Neural progenitor cell (in vitro differentiated cells): ENCODE measurements at regions not wholly inside any gene's neighbourhood (a gene's known extent, or its start where the extent isn't known, plus 50 kb on each side); places are given as distances from the start of the nearest gene placed in this dataset.

Experiments used
- DNase-seq: peaks from one replicate; pipeline ENCODE4 v3.0.0-alpha.2; 2016; ENCODE audit warnings: low spot score
- H2AFZ ChIP-seq: fragments of 200-600 bp; sonication (generic); replicated peaks from 2 replicates; pipeline ENCODE4 v1.6.1; 2016; ENCODE audit warnings: antibody characterized with exemption
- H3F3A ChIP-seq: fragments of 200-600 bp; sonication (generic); 2 replicates; pipeline ENCODE4 v1.6.1; 2016; ENCODE audit warnings: antibody characterized with exemption, low read depth
- H3K27ac ChIP-seq: fragments of 200-600 bp; sonication (generic); 2 replicates; pipeline ENCODE4 v1.5.1; 2016; ENCODE audit warnings: mild to moderate bottlenecking
- H3K27me3 ChIP-seq: fragments of 200-600 bp; sonication (generic); 2 replicates; pipeline ENCODE4 v1.6.1; 2016; ENCODE audit warnings: mild to moderate bottlenecking, moderate library complexity
- H3K36me3 ChIP-seq: fragments of 200-600 bp; sonication (generic); 2 replicates; pipeline ENCODE4 v1.5.1; 2016
- H3K4me1 ChIP-seq: fragments of 200-600 bp; sonication (generic); 2 replicates; pipeline ENCODE4 v1.6.1; 2016; ENCODE audit warnings: mixed run types
- H3K4me2 ChIP-seq: fragments of 200-600 bp; sonication (generic); 2 replicates; pipeline ENCODE4 v1.6.1; 2016
- H3K4me3 ChIP-seq: fragments of 200-600 bp; sonication (generic); 2 replicates; pipeline ENCODE4 v1.5.1; 2016
- H3K79me2 ChIP-seq: fragments of 200-600 bp; sonication (generic); 2 replicates; pipeline ENCODE4 v1.6.1; 2016; ENCODE audit warnings: low read depth
- H3K9ac ChIP-seq: fragments of 200-600 bp; sonication (generic); 2 replicates; pipeline ENCODE4 v1.6.1; 2016
- H3K9me3 ChIP-seq: fragments of 200-600 bp; sonication (generic); 2 replicates; pipeline ENCODE4 v1.5.1; 2016; ENCODE audit warnings: low read depth
- H4K20me1 ChIP-seq: fragments of 200-600 bp; sonication (generic); 2 replicates; pipeline ENCODE4 v1.6.1; 2016; ENCODE audit warnings: low read depth
- H3K27ac Mint-ChIP-seq: 3 replicates; pipeline ENCODE4 v1.8.0; 2021; ENCODE audit warnings: mixed read lengths
- H3K27me3 Mint-ChIP-seq: 2 replicates; pipeline ENCODE4 v1.8.0; 2022; ENCODE audit warnings: low read depth, mild to moderate bottlenecking, inconsistent platforms, moderate library complexity, mixed read lengths; ENCODE audit not compliant: insufficient read depth
- H3K36me3 Mint-ChIP-seq: 3 replicates; pipeline ENCODE4 v1.8.0; 2021; ENCODE audit warnings: mixed read lengths
- H3K4me1 Mint-ChIP-seq: 3 replicates; pipeline ENCODE4 v1.8.0; 2021; ENCODE audit warnings: mixed read lengths
- H3K4me3 Mint-ChIP-seq: 3 replicates; pipeline ENCODE4 v1.8.0; 2021; ENCODE audit warnings: mild to moderate bottlenecking, moderate library complexity, mixed read lengths
- H3K9me3 Mint-ChIP-seq: 3 replicates; pipeline ENCODE4 v1.8.0; 2020; ENCODE audit warnings: mixed read lengths
- EZH2 ChIP-seq: fragments of 200-600 bp; sonication (generic); IDR thresholded peaks from 2 replicates; pipeline ENCODE4 v1.6.1; 2017; ENCODE audit warnings: antibody characterized with exemption, mild to moderate bottlenecking, moderate library complexity
- EZH2phosphoT487 ChIP-seq: fragments of 200-600 bp; sonication (generic); IDR thresholded peaks from 2 replicates; pipeline ENCODE4 v1.6.1; 2017; ENCODE audit warnings: antibody characterized with exemption
- TF ChIP-seq, protein P1 (sequence below): fragments of 200-600 bp; sonication (generic); IDR thresholded peaks from 2 replicates; pipeline ENCODE4 v1.5.1; 2017; ENCODE audit warnings: antibody characterized with exemption, mild to moderate bottlenecking

DNA sequence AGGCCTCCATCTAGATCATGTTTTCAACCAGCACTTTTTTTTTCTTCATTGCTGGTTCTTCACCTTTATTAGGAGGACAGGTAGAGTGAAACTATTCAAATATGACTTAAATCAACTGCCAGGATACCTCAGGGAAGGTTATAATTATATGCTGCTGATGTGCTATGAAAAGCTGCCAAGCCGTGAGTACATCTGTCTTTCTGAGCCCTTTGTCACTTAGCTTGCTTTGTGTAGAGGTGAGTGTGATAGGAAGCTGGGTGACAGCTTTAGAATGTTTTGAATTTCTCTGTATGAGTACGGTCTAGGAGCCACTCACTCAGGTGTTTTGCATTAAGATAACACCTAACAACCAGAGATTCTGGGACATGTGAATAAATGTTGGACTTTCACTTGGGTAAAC, 365.2 kb downstream of the OTUD1 start:
- H3K9ac ChIP-seq: no peak overlapping the region
- H3K4me3 ChIP-seq: no peak overlapping the region
- Mint-ChIP-seq H3K27me3 (peaks cover 3% of the 10 kb centered on the region), H3K27ac (no peak overlapping the region), H3K4me3 (no peak overlapping the region), H3K4me1 (no peaks in the 10 kb centered on the region), H3K36me3 (no peaks in the 10 kb centered on the region), H3K9me3 (no peaks in the 10 kb centered on the region)
- no peak for DNase-seq
- no peaks in the 10 kb centered on the region for H3K79me2 ChIP-seq
- no peaks in the 10 kb centered on the region for H4K20me1 ChIP-seq
- H3K4me1 ChIP-seq: no peaks in the 10 kb centered on the region
- no peak overlapping the region for H3K4me2 ChIP-seq
- no peak overlapping the region for H2AFZ ChIP-seq
- H3F3A ChIP-seq: no peaks in the 10 kb centered on the region
- TF ChIP-seq EZH2: no peak
- TF ChIP-seq, protein P1, sequence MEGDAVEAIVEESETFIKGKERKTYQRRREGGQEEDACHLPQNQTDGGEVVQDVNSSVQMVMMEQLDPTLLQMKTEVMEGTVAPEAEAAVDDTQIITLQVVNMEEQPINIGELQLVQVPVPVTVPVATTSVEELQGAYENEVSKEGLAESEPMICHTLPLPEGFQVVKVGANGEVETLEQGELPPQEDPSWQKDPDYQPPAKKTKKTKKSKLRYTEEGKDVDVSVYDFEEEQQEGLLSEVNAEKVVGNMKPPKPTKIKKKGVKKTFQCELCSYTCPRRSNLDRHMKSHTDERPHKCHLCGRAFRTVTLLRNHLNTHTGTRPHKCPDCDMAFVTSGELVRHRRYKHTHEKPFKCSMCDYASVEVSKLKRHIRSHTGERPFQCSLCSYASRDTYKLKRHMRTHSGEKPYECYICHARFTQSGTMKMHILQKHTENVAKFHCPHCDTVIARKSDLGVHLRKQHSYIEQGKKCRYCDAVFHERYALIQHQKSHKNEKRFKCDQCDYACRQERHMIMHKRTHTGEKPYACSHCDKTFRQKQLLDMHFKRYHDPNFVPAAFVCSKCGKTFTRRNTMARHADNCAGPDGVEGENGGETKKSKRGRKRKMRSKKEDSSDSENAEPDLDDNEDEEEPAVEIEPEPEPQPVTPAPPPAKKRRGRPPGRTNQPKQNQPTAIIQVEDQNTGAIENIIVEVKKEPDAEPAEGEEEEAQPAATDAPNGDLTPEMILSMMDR: no peak
- no peak for TF ChIP-seq EZH2phosphoT487
- no peaks in the 10 kb centered on the region for H3K27me3 ChIP-seq
- H3K36me3 ChIP-seq: no peaks in the 10 kb centered on the region
- H3K27ac ChIP-seq: no peak overlapping the region
- no peaks in the 10 kb centered on the region for H3K9me3 ChIP-seq

DNA sequence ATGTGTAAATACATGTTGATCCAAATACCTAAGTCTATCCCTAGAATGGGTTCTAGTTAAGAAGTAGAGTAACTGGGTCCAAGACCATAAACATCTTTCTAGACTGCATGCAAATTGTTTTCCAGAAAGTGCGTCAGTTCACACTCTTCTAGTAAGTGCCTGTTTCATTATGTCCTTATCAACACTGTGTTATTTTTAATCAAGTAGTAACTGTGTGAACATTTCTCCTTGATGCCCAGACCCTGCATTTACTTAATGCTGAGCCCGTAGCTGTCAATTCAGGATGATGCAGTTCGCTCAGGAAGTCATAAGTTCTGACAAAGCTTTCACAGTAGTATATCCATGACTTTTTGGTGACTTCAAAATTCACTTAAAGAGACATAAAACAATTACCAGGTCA, 374.8 kb downstream of the OTUD1 start:
- H3K4me1 ChIP-seq: peaks cover 5% of the 10 kb centered on the region
- H3F3A ChIP-seq: no peaks in the 10 kb centered on the region
- Mint-ChIP-seq H3K27me3 (no peaks in the 10 kb centered on the region), H3K9me3 (no peaks in the 10 kb centered on the region), H3K4me1 (peaks cover 7% of the 10 kb centered on the region), H3K4me3 (no peak overlapping the region), H3K27ac (no peak overlapping the region), H3K36me3 (no peaks in the 10 kb centered on the region)
- no peaks in the 10 kb centered on the region for H4K20me1 ChIP-seq
- H3K9ac ChIP-seq: no peak overlapping the region
- no peaks in the 10 kb centered on the region for H3K9me3 ChIP-seq
- no peak overlapping the region for H3K4me2 ChIP-seq
- TF ChIP-seq EZH2phosphoT487 (no peak), EZH2 (no peak)
- TF ChIP-seq, protein P1: no peak
- no peak overlapping the region for H3K4me3 ChIP-seq
- H3K27me3 ChIP-seq: no peaks in the 10 kb centered on the region
- H2AFZ ChIP-seq: no peak overlapping the region
- DNase-seq: no peak
- no peaks in the 10 kb centered on the region for H3K36me3 ChIP-seq
- no peaks in the 10 kb centered on the region for H3K79me2 ChIP-seq
- no peak overlapping the region for H3K27ac ChIP-seq

DNA sequence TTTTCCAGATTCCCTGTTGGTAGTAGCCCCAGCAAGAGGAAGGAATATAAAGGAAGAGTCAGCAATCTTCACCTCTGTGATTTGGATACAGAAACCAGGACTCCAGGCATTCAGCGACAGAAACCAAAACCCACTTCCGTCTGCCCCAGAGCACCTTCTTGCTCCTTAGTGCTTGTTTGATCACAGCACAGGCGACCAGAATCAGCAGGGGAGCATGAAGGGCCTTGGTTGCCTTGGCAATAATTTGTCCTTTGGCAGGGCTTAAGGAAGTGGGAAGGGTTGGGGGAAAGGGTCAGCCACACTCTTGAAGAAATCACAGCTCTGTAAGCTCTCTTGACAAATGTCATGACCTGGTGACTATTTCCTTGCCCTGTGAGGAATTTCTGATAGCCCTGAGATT, 379.6 kb downstream of the OTUD1 start:
- H3K4me2 ChIP-seq: peak overlapping the region; percentile 42
- H3K9me3 ChIP-seq: no peaks in the 10 kb centered on the region
- H3K9ac ChIP-seq: no peak overlapping the region
- DNase-seq: peak; percentile 54
- no peaks in the 10 kb centered on the region for H3K36me3 ChIP-seq
- Mint-ChIP-seq H3K4me3 (peak overlapping the region; percentile 59), H3K36me3 (no peaks in the 10 kb centered on the region), H3K27me3 (peaks cover 3% of the 10 kb centered on the region), H3K9me3 (no peaks in the 10 kb centered on the region), H3K27ac (peak overlapping the region; percentile 88), H3K4me1 (peaks cover 27% of the 10 kb centered on the region)
- no peak overlapping the region for H3K4me3 ChIP-seq
- peak overlapping the region; percentile 68 for H2AFZ ChIP-seq
- no peaks in the 10 kb centered on the region for H3K79me2 ChIP-seq
- TF ChIP-seq EZH2phosphoT487 (no peak), EZH2 (no peak)
- TF ChIP-seq, protein P1: no peak
- no peak overlapping the region for H3K27ac ChIP-seq
- H4K20me1 ChIP-seq: no peaks in the 10 kb centered on the region
- H3K4me1 ChIP-seq: peaks cover 7% of the 10 kb centered on the region
- H3F3A ChIP-seq: no peaks in the 10 kb centered on the region
- no peaks in the 10 kb centered on the region for H3K27me3 ChIP-seq

DNA sequence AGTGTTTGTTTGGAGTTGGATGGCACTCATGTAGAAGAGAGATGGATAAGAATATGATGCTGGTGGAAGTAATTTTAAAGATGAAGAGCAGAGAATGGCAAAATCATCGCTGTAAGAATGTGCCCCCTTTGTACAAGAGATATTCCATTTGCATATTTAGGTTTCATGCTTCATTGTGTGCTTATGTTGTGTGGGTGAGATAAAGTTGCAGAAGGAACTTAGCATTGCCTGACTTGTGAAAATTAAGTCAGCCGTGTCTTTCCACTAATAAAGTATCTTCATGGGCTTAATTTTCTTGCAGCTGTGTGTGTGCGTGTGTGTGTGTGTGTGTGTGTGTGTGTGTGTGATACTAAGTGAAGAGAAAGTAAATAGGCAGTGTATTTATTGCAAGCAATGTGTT, 381.9 kb downstream of the OTUD1 start:
- H3K27ac ChIP-seq: no peak overlapping the region
- H2AFZ ChIP-seq: no peak overlapping the region
- no peak for TF ChIP-seq EZH2
- H3K36me3 ChIP-seq: no peaks in the 10 kb centered on the region
- H3K4me2 ChIP-seq: no peak overlapping the region
- H3K4me1 Mint-ChIP-seq: peaks cover 27% of the 10 kb centered on the region
- H3K79me2 ChIP-seq: no peaks in the 10 kb centered on the region
- H3K9me3 Mint-ChIP-seq: no peaks in the 10 kb centered on the region
- no peaks in the 10 kb centered on the region for H3K27me3 ChIP-seq
- H4K20me1 ChIP-seq: no peaks in the 10 kb centered on the region
- no peak overlapping the region for H3K4me3 Mint-ChIP-seq
- no peak overlapping the region for H3K4me3 ChIP-seq
- H3K9ac ChIP-seq: no peak overlapping the region
- no peaks in the 10 kb centered on the region for H3F3A ChIP-seq
- H3K9me3 ChIP-seq: no peaks in the 10 kb centered on the region
- no peak overlapping the region for H3K27ac Mint-ChIP-seq
- H3K27me3 Mint-ChIP-seq: peaks cover 3% of the 10 kb centered on the region
- H3K36me3 Mint-ChIP-seq: no peaks in the 10 kb centered on the region
- DNase-seq: no peak
- peaks cover 7% of the 10 kb centered on the region for H3K4me1 ChIP-seq
